Vagina (tissue), 2 donors: ENCODE measurements at regions not wholly inside any gene's neighbourhood (a gene's known extent, or its start where the extent isn't known, plus 50 kb on each side); places are given as distances from the start of the nearest gene placed in this dataset.

Experiments used
- DNase-seq, 2 donors: peaks; one replicate each; pipeline ENCODE4 v3.0.0-alpha.2; 2017; ENCODE audit errors: extremely low spot score in 2 of 2
- H3K27ac ChIP-seq: fragments of 200-600 bp; sonication (generic); one replicate; pipeline ENCODE4 v1.5.1; 2019
- H3K27me3 ChIP-seq: fragments of 200-600 bp; sonication (generic); one replicate; pipeline ENCODE4 v1.5.1; 2019
- H3K36me3 ChIP-seq, 2 donors: fragments of 200-600 bp; sonication (generic); one replicate each; pipeline ENCODE4 v1.5.1; 2017 to 2019
- H3K4me1 ChIP-seq: fragments of 200-600 bp; sonication (generic); one replicate; pipeline ENCODE4 v1.5.1; 2019
- H3K4me3 ChIP-seq, 2 donors: fragments of 200-600 bp; sonication (generic); 1 replicate in 1 of 2; 2 replicates in 1 of 2; pipeline ENCODE4 v1.5.1; 2016 to 2019
- H3K9me3 ChIP-seq: fragments of 200-600 bp; sonication (generic); one replicate; pipeline ENCODE4 v1.5.1; 2019
- POLR2A ChIP-seq, 2 donors: fragments of 450-650 bp; IDR thresholded peaks; one replicate each; pipeline ENCODE4 v1.6.1; 2017; ENCODE audit warnings: antibody characterized with exemption in 2 of 2, mild to moderate bottlenecking in 2 of 2, moderate library complexity in 2 of 2
- POLR2AphosphoS5 ChIP-seq, 2 donors: sonication (generic); formaldehyde crosslinking; IDR thresholded peaks; one replicate each; pipeline ENCODE4 v1.9.0; 2017; ENCODE audit warnings: antibody characterized with exemption in 2 of 2, mild to moderate bottlenecking in 2 of 2, low read depth in 1 of 2; ENCODE audit not compliant: insufficient read depth in 1 of 2
- intact Hi-C: fragments of 100-400 bp; cut with DNase I; formaldehyde crosslinking; loops from one replicate; pipeline ENCODE4 v1.15.1; 2023
- TF ChIP-seq, protein P1 (sequence below), 3 experiments: fragments of 450-650 bp in 2 of 3; fragments of 200-600 bp in 1 of 3; sonication (generic) in 1 of 3; IDR thresholded peaks; one replicate each; pipeline ENCODE4 v1.5.1; 2017 to 2019; ENCODE audit warnings: antibody characterized with exemption in 3 of 3, mild to moderate bottlenecking in 2 of 3, moderate library complexity in 2 of 3

DNA sequence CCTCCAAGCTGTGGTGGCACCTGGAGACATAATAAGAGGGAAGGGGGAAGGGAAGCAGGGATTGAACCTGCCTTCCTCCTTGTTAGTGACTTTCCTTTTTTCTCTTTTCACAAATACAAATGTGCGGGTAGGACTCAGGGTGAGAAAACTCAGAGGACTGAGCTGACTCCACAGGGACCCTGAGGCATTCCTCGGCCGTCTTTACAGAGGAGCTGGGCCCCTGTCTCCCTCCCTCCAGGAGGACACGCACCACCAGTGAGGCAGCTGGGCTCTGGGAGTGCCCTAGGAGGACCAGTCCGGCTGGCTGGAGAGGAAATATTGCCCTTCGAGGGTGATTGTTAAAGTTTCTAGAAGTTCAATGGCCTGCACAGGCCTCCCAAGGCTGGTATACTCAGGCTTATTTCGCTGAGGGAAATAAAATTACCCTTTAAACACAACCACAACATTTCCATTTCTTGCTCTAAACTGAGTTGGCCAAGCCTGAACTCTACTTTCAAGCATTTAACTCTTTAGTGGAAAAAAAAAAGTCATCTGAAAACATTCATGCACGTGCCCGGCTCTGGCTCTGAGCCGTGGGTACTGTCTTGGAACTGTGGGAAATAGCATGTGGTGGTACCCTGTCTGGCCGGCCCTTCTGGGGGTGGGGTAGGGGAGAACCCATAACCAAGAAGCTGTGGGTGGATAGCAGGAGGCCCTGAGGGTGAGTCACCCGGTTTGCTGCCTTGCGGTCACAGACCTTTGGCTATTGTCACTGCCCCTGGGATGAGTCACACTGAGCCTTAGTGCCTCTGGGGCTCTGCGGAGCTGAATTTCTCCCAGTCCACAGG lies 116.0 kb downstream of the COPS8 start:
- H3K27me3 ChIP-seq, result no peaks in the 10 kb centered on the region
- peaks cover 42% of the 10 kb centered on the region for H3K4me1 ChIP-seq
- peak in 1 of 2 donors; percentile 76 for DNase-seq
- intact Hi-C loops, result no loop called here
- peak in 1 of 2 donors; percentile 66 for TF ChIP-seq POLR2AphosphoS5 (IDR thresholded peaks at IDR 0.05; ENCODE audit: insufficient read depth in 1 of 2, low read depth in 1 of 2)
- TF ChIP-seq, protein P1, sequence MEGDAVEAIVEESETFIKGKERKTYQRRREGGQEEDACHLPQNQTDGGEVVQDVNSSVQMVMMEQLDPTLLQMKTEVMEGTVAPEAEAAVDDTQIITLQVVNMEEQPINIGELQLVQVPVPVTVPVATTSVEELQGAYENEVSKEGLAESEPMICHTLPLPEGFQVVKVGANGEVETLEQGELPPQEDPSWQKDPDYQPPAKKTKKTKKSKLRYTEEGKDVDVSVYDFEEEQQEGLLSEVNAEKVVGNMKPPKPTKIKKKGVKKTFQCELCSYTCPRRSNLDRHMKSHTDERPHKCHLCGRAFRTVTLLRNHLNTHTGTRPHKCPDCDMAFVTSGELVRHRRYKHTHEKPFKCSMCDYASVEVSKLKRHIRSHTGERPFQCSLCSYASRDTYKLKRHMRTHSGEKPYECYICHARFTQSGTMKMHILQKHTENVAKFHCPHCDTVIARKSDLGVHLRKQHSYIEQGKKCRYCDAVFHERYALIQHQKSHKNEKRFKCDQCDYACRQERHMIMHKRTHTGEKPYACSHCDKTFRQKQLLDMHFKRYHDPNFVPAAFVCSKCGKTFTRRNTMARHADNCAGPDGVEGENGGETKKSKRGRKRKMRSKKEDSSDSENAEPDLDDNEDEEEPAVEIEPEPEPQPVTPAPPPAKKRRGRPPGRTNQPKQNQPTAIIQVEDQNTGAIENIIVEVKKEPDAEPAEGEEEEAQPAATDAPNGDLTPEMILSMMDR (IDR thresholded peaks at IDR 0.05), result no peak
- H3K4me3 ChIP-seq, result no peak overlapping the region
- no peaks in the 10 kb centered on the region for H3K36me3 ChIP-seq
- no peaks in the 10 kb centered on the region for H3K9me3 ChIP-seq
- H3K27ac ChIP-seq, result peak overlapping the region; percentile 77

DNA sequence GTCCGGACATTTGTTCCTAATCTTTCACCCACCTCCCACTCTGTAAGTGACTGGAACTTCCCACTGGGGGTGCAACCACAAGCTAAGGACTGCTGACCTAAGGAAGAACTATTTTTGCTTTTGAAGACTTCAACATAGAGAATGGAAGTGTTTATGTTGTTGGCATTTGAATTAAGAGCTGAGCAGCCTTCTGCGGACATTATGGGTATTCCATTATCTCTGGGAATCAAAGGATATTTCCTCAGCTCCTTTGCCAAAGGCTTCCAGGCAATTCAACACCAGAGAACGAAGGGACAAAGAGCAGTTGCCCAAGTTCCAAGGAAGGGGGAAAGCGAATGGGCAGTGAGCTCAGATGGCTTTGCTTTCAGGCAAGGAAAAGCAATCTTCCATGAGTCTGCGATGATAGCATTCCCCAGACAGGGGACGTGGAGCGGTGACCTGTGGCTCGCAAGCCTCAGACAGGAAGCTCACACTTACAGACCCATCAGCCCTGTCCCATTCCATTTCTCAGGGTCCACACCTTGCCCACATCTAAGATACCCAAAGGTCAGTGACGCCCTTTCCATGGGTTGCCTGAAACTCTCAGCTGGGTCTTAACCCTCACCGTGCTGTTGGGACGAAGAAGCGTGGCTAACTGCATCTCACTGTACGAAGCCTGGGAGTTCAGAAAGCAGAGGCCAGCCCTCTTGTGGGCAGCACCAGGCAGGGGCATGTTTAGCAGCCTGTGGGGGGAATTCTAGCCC lies 116.8 kb downstream of the COPS8 start:
- no peaks in the 10 kb centered on the region for H3K27me3 ChIP-seq
- no peak for TF ChIP-seq POLR2AphosphoS5 (IDR thresholded peaks at IDR 0.05; ENCODE audit: insufficient read depth in 1 of 2, low read depth in 1 of 2)
- TF ChIP-seq POLR2A (IDR thresholded peaks at IDR 0.05), result no peak
- TF ChIP-seq, protein P1 (IDR thresholded peaks at IDR 0.05), result no peak
- H3K9me3 ChIP-seq, result no peaks in the 10 kb centered on the region
- no peak overlapping the region for H3K4me3 ChIP-seq
- no peaks in the 10 kb centered on the region for H3K36me3 ChIP-seq
- peak in 1 of 2 donors; percentile 81 for DNase-seq
- H3K27ac ChIP-seq, result peak overlapping the region; percentile 77
- intact Hi-C loops, result no loop called here
- peaks cover 45% of the 10 kb centered on the region for H3K4me1 ChIP-seq

DNA sequence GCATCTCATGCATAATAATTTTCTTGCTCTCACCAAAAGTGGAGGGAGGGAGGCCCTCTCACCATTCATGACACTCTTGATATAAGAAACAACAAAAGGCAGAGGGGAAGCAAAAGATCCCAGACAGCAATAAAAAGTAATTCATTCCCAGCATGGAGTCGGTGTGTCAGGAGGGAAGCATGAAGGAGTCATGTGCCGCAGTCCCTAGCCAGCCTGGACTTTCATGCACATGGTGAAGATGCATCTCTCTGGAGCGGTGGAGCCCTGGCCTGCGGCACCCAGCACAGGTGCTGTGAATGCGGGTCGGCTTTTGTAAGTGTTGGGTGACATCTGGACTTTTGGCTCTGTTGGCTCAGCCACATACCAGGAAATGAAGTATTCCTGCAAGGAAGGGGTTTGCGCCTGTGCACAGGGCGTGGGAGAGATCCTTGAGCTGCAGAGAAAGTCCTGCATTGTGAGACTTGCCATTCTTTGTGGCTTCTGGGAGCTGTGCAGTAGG lies 119.4 kb downstream of the COPS8 start:
- DNase-seq, result peak in 1 of 2 donors; percentile 77
- no peaks in the 10 kb centered on the region for H3K9me3 ChIP-seq
- H3K4me1 ChIP-seq, result peaks cover 38% of the 10 kb centered on the region
- TF ChIP-seq POLR2AphosphoS5 (IDR thresholded peaks at IDR 0.05; ENCODE audit: insufficient read depth in 1 of 2, low read depth in 1 of 2) (no peak), POLR2A (IDR thresholded peaks at IDR 0.05) (no peak)
- TF ChIP-seq, protein P1 (IDR thresholded peaks at IDR 0.05), result no peak
- intact Hi-C loops, result no loop called here
- peak overlapping the region; percentile 62 for H3K27ac ChIP-seq
- H3K27me3 ChIP-seq, result no peaks in the 10 kb centered on the region
- no peaks in the 10 kb centered on the region for H3K36me3 ChIP-seq
- H3K4me3 ChIP-seq, result no peak overlapping the region

DNA sequence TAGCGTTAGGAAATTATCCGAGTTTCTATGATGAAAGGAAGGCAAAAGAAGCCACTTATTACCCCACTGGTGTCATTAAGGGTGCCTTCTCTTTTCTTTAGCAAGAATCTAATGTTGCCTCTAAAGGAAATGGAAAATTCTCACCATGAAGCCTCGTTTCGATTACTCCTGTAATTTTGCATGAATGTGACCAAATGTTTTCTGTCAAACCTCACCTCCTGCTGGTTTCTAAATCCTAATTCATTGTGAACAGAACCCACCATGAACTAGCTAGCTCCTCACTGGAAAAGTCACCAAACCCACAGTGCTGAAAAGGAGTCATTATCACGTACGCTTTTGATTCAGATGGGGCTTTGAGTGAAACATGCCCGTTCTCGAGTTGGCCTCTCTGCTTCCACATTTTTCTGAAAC lies 119.9 kb downstream of the COPS8 start:
- intact Hi-C loops, result no loop called here
- no peak for TF ChIP-seq POLR2A (IDR thresholded peaks at IDR 0.05)
- TF ChIP-seq POLR2AphosphoS5 (IDR thresholded peaks at IDR 0.05; ENCODE audit: insufficient read depth in 1 of 2, low read depth in 1 of 2), result no peak
- TF ChIP-seq, protein P1 (IDR thresholded peaks at IDR 0.05), result no peak
- no peaks in the 10 kb centered on the region for H3K9me3 ChIP-seq
- peaks cover 43% of the 10 kb centered on the region for H3K4me1 ChIP-seq
- H3K27me3 ChIP-seq, result no peaks in the 10 kb centered on the region
- no peaks in the 10 kb centered on the region for H3K36me3 ChIP-seq
- H3K4me3 ChIP-seq, result no peak overlapping the region
- peak overlapping the region; percentile 85 for H3K27ac ChIP-seq
- peak in 1 of 2 donors; percentile 52 for DNase-seq
